ENCODE measurements at regions not wholly inside any gene's neighbourhood (a gene's known extent, or its start where the extent isn't known, plus 50 kb on each side); places are given as distances from the start of the nearest gene placed in this dataset.

- no peak for DNase-seq (ENCODE audit: low spot score in 2 of 2)
- H3K36me3 Mint-ChIP-seq, result no peaks in the 10 kb centered on the region
These were observed 62.1 kb downstream of the CEBPB start for GRCh38 chr20:50252701-50253100.

DNA sequence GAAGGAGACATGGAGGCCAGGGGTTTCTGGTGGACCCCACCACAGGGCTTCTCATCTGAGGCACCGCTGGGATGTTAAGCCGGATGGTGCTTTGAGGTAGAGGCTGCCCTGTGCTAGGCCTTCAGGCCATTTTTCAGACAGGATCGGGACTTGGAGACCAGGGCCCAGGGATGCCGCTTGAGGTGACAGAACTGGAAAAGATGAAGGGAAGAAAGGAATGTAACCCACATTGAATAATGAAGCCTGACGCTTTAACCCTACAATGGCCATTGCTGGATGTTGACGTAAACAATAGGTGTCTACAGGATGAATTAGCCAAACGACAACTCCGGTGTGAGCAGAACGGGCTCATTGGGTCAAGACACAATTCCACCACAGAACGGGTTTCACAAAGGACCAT, 62.5 kb downstream of the CEBPB start:
- H3K9me3 Mint-ChIP-seq, result no peaks in the 10 kb centered on the region
- H3K27ac Mint-ChIP-seq, result no peak overlapping the region
- DNase-seq (ENCODE audit: low spot score in 2 of 2) (no peak), ATAC-seq (no peak)
- H3K4me1 Mint-ChIP-seq, result no peaks in the 10 kb centered on the region
- no peaks in the 10 kb centered on the region for H3K36me3 Mint-ChIP-seq
- H3K4me3 Mint-ChIP-seq, result no peak overlapping the region

More at GRCh38 chr20:50252701-50253100, 62.1 kb downstream of the CEBPB start:
- Mint-ChIP-seq H3K4me1 (no peaks in the 10 kb centered on the region), H3K27ac (no peak overlapping the region), H3K9me3 (no peaks in the 10 kb centered on the region), H3K4me3 (no peak overlapping the region)
- no peak for ATAC-seq

- DNase-seq (ENCODE audit: low spot score in 2 of 2), result no peak
- no peaks in the 10 kb centered on the region for H3K9me3 Mint-ChIP-seq
- no peak for ATAC-seq
- H3K4me1 Mint-ChIP-seq, result peaks cover 8% of the 10 kb centered on the region
- H3K27ac Mint-ChIP-seq, result no peak overlapping the region
- no peak overlapping the region for H3K4me3 Mint-ChIP-seq
- no peaks in the 10 kb centered on the region for H3K36me3 Mint-ChIP-seq
These were observed 63.9 kb downstream of the CEBPB start for GRCh38 chr20:50254466-50255079.

- peaks cover 26% of the 10 kb centered on the region for H3K4me1 Mint-ChIP-seq
- DNase-seq (ENCODE audit: low spot score in 2 of 2), result no peak
- H3K9me3 Mint-ChIP-seq, result no peaks in the 10 kb centered on the region
- H3K4me3 Mint-ChIP-seq, result no peak overlapping the region
- peak overlapping the region; percentile 2 for H3K27ac Mint-ChIP-seq
- H3K36me3 Mint-ChIP-seq, result no peaks in the 10 kb centered on the region
- no peak for ATAC-seq
These were observed 65.9 kb downstream of the CEBPB start for GRCh38 chr20:50256577-50256976.

- Mint-ChIP-seq H3K36me3 (no peaks in the 10 kb centered on the region), H3K4me1 (peaks cover 26% of the 10 kb centered on the region), H3K4me3 (no peak overlapping the region), H3K27ac (peak overlapping the region; percentile 33), H3K9me3 (no peaks in the 10 kb centered on the region)
- DNase-seq (ENCODE audit: low spot score in 2 of 2) (no peak), ATAC-seq (no peak)
These were observed 67.2 kb downstream of the CEBPB start for GRCh38 chr20:50257860-50258259.

GRCh38 chr20:50258790-50259483, 68.3 kb downstream of the CEBPB start:
- peaks cover 26% of the 10 kb centered on the region for H3K4me1 Mint-ChIP-seq

GRCh38 chr20:50259705-50260478, 69.3 kb downstream of the CEBPB start:
- peak overlapping the region; percentile 61 for H3K27ac Mint-ChIP-seq
- H3K4me3 Mint-ChIP-seq, result no peak overlapping the region
- ATAC-seq (no peak), DNase-seq (ENCODE audit: low spot score in 2 of 2) (no peak)
- peaks cover 26% of the 10 kb centered on the region for H3K4me1 Mint-ChIP-seq
- H3K36me3 Mint-ChIP-seq, result no peaks in the 10 kb centered on the region
- no peaks in the 10 kb centered on the region for H3K9me3 Mint-ChIP-seq

More at GRCh38 chr20:50258790-50259483, 68.3 kb downstream of the CEBPB start:
- ATAC-seq, result peak; percentile 36
- no peak for DNase-seq (ENCODE audit: low spot score in 2 of 2)
- H3K36me3 Mint-ChIP-seq, result no peaks in the 10 kb centered on the region
- H3K9me3 Mint-ChIP-seq, result no peaks in the 10 kb centered on the region
- no peak overlapping the region for H3K4me3 Mint-ChIP-seq
- peak overlapping the region; percentile 61 for H3K27ac Mint-ChIP-seq

- ATAC-seq (peak; percentile 24), DNase-seq (ENCODE audit: low spot score in 2 of 2) (no peak)
- H3K4me1 Mint-ChIP-seq, result peaks cover 26% of the 10 kb centered on the region
- no peaks in the 10 kb centered on the region for H3K36me3 Mint-ChIP-seq
- peak overlapping the region; percentile 61 for H3K27ac Mint-ChIP-seq
- H3K9me3 Mint-ChIP-seq, result no peaks in the 10 kb centered on the region
- H3K4me3 Mint-ChIP-seq, result no peak overlapping the region
These were observed 70.0 kb downstream of the CEBPB start for GRCh38 chr20:50260479-50261221.

DNA sequence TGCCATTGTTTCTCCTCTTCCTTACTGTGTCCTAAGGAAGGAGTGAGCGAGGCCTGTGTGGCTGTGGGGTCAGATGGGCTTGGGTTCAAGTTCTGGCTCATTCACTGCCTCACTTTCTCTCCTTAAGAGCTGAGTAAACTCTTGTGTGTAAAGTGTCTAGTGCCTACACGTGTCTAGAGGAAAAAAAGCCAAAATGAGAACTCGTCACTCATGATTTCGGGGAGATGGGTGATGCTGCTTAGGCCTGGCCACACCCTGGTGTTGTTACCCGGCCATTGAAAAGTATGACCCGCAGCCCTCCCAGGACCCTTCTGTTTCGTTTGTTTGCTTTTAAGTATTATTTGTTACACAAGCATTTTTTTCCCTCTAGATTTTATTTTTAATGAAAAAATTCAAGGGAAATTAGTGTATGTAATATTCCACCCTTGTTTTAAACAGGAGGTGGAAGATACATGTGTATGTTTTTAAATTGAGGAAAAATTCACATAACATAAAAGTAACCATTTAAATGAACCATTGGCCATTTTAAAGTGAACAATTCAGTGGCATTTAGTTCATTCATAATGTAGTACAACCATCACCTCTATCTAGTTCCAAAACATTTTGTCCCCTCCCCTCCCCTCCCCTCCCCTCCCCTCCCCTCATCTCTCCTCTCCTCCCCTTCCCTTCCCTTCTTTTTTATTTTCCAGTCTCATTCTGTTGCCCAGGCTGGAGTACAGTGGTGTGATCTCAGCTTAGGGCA, 71.0 kb downstream of the CEBPB start:
- ATAC-seq (no peak), DNase-seq (ENCODE audit: low spot score in 2 of 2) (no peak)
- Mint-ChIP-seq H3K27ac (peak overlapping the region; percentile 61), H3K36me3 (no peaks in the 10 kb centered on the region), H3K4me1 (peaks cover 26% of the 10 kb centered on the region), H3K9me3 (no peaks in the 10 kb centered on the region), H3K4me3 (no peak overlapping the region)

GRCh38 chr20:50263831-50264230, 73.2 kb downstream of the CEBPB start:
- no peak overlapping the region for H3K27ac Mint-ChIP-seq
- no peak overlapping the region for H3K4me3 Mint-ChIP-seq
- no peaks in the 10 kb centered on the region for H3K9me3 Mint-ChIP-seq
- DNase-seq (ENCODE audit: low spot score in 2 of 2), result no peak
- ATAC-seq, result no peak
- H3K4me1 Mint-ChIP-seq, result peaks cover 26% of the 10 kb centered on the region
- no peaks in the 10 kb centered on the region for H3K36me3 Mint-ChIP-seq

DNA sequence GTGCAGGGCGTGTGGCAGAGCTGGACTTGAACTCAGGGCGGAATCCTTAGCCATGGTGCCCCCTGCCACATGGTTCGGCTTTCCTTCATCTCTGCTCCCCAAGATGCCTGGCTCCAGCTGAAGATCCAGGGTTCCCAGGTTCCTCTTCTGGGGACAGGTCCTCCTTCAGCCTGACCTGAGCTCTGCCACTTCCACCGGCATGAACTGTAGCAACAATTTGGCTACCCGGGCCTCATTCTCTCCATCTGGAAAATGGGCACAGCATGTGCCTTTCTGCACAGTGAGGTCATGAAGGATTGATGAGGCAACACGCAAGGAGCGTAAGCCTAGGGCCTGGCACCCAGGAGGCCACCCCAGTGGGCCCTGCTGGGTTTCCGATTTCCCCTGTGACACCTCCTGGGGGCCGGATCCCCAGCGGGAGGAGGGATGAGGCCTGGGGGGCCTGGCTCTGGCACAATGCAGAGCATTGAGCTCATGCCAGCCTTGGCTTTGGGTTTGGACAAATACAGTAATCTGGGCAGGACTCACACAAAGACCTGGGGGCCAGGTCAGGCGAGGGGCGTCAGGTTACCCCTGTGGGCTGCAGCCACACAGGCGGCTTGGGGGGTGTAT, 74.0 kb downstream of the CEBPB start:
- Mint-ChIP-seq H3K4me1 (peaks cover 18% of the 10 kb centered on the region), H3K4me3 (no peak overlapping the region), H3K27ac (no peak overlapping the region), H3K9me3 (no peaks in the 10 kb centered on the region), H3K36me3 (no peaks in the 10 kb centered on the region)
- no peak for DNase-seq (ENCODE audit: low spot score in 2 of 2)
- no peak for ATAC-seq

DNA sequence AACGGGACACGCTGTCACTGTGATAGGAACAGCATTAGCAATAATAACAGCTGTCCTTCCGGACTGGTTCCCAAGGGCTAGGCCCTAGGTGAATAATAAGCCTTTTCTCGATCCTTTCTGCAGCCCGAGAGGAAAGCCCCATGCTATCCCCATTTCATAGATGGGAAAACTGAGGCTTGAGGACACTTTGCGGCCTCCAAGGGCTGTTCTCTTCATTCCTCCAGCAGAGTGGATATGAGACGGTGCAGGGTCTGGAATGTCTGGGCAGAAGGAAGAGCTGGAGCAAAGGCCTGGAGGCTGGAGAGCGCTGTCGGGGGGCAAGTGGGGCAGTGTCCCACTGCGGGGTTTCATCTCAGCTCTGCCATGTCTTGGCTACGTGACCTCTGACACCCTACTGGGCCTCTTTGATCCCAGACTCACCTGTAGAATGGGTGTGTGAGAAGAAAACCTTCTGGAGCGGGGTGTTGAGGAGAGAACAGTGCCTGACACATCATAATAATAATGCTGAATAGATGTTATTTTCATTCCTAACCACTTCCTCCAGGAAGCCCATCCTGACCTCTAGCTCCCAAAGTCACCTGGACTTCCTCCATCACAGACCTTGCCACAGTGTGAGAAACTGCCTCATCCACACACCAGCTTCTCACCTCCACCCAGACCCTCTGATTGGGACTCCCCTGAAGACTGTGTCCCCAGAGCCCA, 74.8 kb downstream of the CEBPB start:
- no peak overlapping the region for H3K27ac Mint-ChIP-seq
- DNase-seq (ENCODE audit: low spot score in 2 of 2), result no peak
- H3K36me3 Mint-ChIP-seq, result no peaks in the 10 kb centered on the region
- H3K9me3 Mint-ChIP-seq, result no peaks in the 10 kb centered on the region
- no peak overlapping the region for H3K4me3 Mint-ChIP-seq
- ATAC-seq, result no peak
- peaks cover 15% of the 10 kb centered on the region for H3K4me1 Mint-ChIP-seq

DNA sequence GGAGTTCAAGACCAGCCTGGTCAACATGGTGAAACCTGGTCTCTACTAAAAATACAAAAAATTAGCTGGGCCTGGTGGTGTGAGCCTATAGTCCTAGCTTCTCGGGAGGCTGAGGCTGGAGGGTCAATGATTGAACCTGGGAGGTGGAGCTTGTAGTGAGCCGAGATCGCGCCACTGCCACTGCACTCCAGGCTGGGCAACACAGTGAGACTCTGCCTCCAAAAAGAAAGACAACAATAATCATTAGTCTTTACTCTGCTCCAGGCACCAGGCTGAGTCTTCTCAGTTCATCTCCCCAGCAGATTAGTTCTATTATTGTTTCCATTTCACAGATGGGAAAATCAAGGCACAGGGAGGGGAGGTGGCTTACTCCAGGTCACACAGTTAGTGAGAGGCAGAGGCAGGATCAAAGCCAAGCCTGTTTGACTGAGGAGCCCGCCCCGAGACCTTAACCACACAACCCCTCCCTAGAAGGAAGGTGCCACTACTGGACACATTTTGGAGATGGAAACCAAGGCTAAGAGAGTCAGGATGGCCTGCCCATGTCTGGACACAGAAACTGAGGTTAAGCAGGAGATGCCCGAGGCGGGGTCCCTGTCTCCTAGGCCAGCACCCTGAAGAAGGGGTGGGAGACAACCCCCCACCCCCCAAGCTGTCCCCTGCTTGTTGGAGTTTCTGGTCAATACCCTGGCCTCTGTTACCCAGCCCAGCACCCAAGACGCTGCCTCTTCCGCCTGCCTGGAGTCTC, 75.8 kb downstream of the CEBPB start:
- no peak overlapping the region for H3K4me3 Mint-ChIP-seq
- ATAC-seq, result no peak
- H3K4me1 Mint-ChIP-seq, result peaks cover 16% of the 10 kb centered on the region
- peak overlapping the region; percentile 77 for H3K27ac Mint-ChIP-seq
- H3K36me3 Mint-ChIP-seq, result no peaks in the 10 kb centered on the region
- DNase-seq (ENCODE audit: low spot score in 2 of 2), result no peak
- H3K9me3 Mint-ChIP-seq, result no peaks in the 10 kb centered on the region

Measured in stimulated activated effector memory CD8-positive, alpha-beta T cell treated with anti-CD3 and anti-CD28 coated beads, Interleukin-12 subunit alpha, Interleukin-12 subunit beta, amount 100 ng/mL, for 72 hours (primary cell).